NCI-H748 (cell line): ENCODE measurements at regions not wholly inside any gene's neighbourhood (a gene's known extent, or its start where the extent isn't known, plus 50 kb on each side); places are given as distances from the start of the nearest gene placed in this dataset.

ENCODE experiments used
- DNase-seq: peaks from one replicate; lab custom pipeline; 2025; ENCODE audit not compliant: unreplicated experiment; lab: John Stamatoyannopoulos, UW

GRCh38 chr3:150269526-150269925, 138.6 kb upstream of the TSC22D2 start:
- no peak for DNase-seq

GRCh38 chr3:150268426-150269391, 139.4 kb upstream of the TSC22D2 start:
- peak; percentile 1 for DNase-seq

GRCh38 chr3:150267288-150267687, 140.8 kb upstream of the TSC22D2 start:
- DNase-seq: no peak

GRCh38 chr3:150265305-150265704, 142.8 kb upstream of the TSC22D2 start:
- DNase-seq: no peak

- no peak for DNase-seq
These were observed 143.4 kb upstream of the TSC22D2 start for GRCh38 chr3:150264561-150265279.

GRCh38 chr3:150261958-150262357, 146.1 kb upstream of the TSC22D2 start:
- DNase-seq: peak; percentile 1

GRCh38 chr3:150261418-150261817, 146.7 kb upstream of the TSC22D2 start:
- DNase-seq: no peak

GRCh38 chr3:150260398-150260710, 147.7 kb upstream of the TSC22D2 start:
- no peak for DNase-seq

GRCh38 chr3:150259526-150260397, 148.3 kb upstream of the TSC22D2 start:
- DNase-seq: peak; percentile 7

GRCh38 chr3:150256782-150257181, 151.3 kb upstream of the TSC22D2 start:
- DNase-seq: no peak

- no peak for DNase-seq
These were observed 151.8 kb upstream of the TSC22D2 start for GRCh38 chr3:150256318-150256717.

- no peak for DNase-seq
These were observed 152.3 kb upstream of the TSC22D2 start for GRCh38 chr3:150255826-150256225.

GRCh38 chr3:150255413-150255812, 152.7 kb upstream of the TSC22D2 start:
- no peak for DNase-seq

- peak; percentile 1 for DNase-seq
These were observed 153.8 kb upstream of the TSC22D2 start for GRCh38 chr3:150254309-150254708.

- peak; percentile 71 for DNase-seq
These were observed 154.5 kb upstream of the TSC22D2 start for GRCh38 chr3:150253622-150254021.

- no peak for DNase-seq
These were observed 155.6 kb upstream of the TSC22D2 start for GRCh38 chr3:150252462-150252861.

- peak; percentile 2 for DNase-seq
These were observed 156.7 kb upstream of the TSC22D2 start for GRCh38 chr3:150251187-150252062.

- DNase-seq: no peak
These were observed 158.2 kb upstream of the TSC22D2 start for GRCh38 chr3:150249779-150250470.

GRCh38 chr3:150248888-150249681, 159.0 kb upstream of the TSC22D2 start:
- no peak for DNase-seq
